PC-9 (cell line): ENCODE measurements at regions not wholly inside any gene's neighbourhood (a gene's known extent, or its start where the extent isn't known, plus 50 kb on each side); places are given as distances from the start of the nearest gene placed in this dataset.

ENCODE experiments used
- BruUV-seq: library from RNA; stranded (reverse); fragments of 400-500 nt; replicated peaks from 2 replicates; lab custom pipeline; 2021; lab: Mats Ljungman, UMichigan
- CTCF ChIA-PET: fragments of 300-600 bp; sonication (Branson Sonifier 250); formaldehyde crosslinking; loops from one replicate; lab custom pipeline; 2022; ENCODE audit warnings: antibody characterized with exemption; lab: Charles Lee
- POLR2A ChIA-PET: fragments of 300-600 bp; sonication (Branson Sonifier 250); formaldehyde crosslinking; loops from one replicate; lab custom pipeline; 2022; ENCODE audit warnings: antibody characterized with exemption; ENCODE audit not compliant: unreplicated experiment; lab: Charles Lee
- DNase-seq, 2 experiments: peaks; one replicate each; pipeline versions ENCODE4 v3.0.0 to v3.0.0-alpha.2; 2015 to 2022; ENCODE audit warnings: mixed read lengths in 1 of 2
- H2AFZ ChIP-seq: fragments of 200-600 bp; sonication (generic); 2 replicates; pipeline ENCODE4 v1.8.1; 2017; ENCODE audit warnings: antibody characterized with exemption
- H3F3A ChIP-seq: fragments of 200-600 bp; sonication (generic); 2 replicates; pipeline ENCODE4 v1.8.1; 2017; ENCODE audit warnings: antibody characterized with exemption, mild to moderate bottlenecking, low read depth; ENCODE audit not compliant: insufficient read depth
- H3K27ac ChIP-seq: fragments of 200-600 bp; sonication (generic); 2 replicates; pipeline ENCODE4 v1.6.1; 2016; ENCODE audit warnings: mixed run types
- H3K27me3 ChIP-seq: fragments of 200-600 bp; sonication (generic); 2 replicates; pipeline ENCODE4 v1.6.1; 2016; ENCODE audit warnings: low read depth, mixed run types; ENCODE audit not compliant: insufficient read depth
- H3K36me3 ChIP-seq: fragments of 200-600 bp; sonication (generic); 2 replicates; pipeline ENCODE4 v1.6.1; 2016; ENCODE audit warnings: low read depth, mixed run types
- H3K4me1 ChIP-seq: fragments of 200-600 bp; sonication (generic); replicated peaks from 2 replicates; pipeline ENCODE4 v1.6.1; 2016; ENCODE audit warnings: mixed run types; ENCODE audit not compliant: insufficient read depth
- H3K4me2 ChIP-seq: fragments of 200-600 bp; sonication (generic); 2 replicates; pipeline ENCODE4 v1.6.1; 2017; ENCODE audit warnings: mixed run types
- H3K4me3 ChIP-seq: fragments of 200-600 bp; sonication (generic); 2 replicates; pipeline ENCODE4 v1.6.1; 2016; ENCODE audit warnings: mixed run types
- H3K79me2 ChIP-seq: fragments of 200-600 bp; sonication (generic); 2 replicates; pipeline ENCODE4 v1.6.1; 2017; ENCODE audit warnings: low read depth, mixed run types
- H3K9me2 ChIP-seq: fragments of 200-600 bp; sonication (generic); 2 replicates; pipeline ENCODE4 v1.8.1; 2017; ENCODE audit warnings: mild to moderate bottlenecking; ENCODE audit not compliant: insufficient read depth
- H3K9me3 ChIP-seq: fragments of 200-600 bp; sonication (generic); 2 replicates; pipeline ENCODE4 v1.8.1; 2016; ENCODE audit warnings: low read depth; ENCODE audit not compliant: insufficient read depth
- H4K20me1 ChIP-seq: fragments of 200-600 bp; sonication (generic); 2 replicates; pipeline ENCODE4 v1.8.1; 2017; ENCODE audit not compliant: insufficient read depth
- EZH2 ChIP-seq: fragments of 200-600 bp; sonication (generic); IDR thresholded peaks from 2 replicates; pipeline ENCODE4 v1.8.0; 2017; ENCODE audit warnings: antibody characterized with exemption, low read depth
- intact Hi-C: fragments of 100-400 bp; cut with micrococcal nuclease; formaldehyde crosslinking; loops from one replicate; pipeline ENCODE4 v1.10.0; 2022; ENCODE audit not compliant: unreplicated experiment
- TF ChIP-seq, protein P1 (sequence below): fragments of 200-600 bp; sonication (generic); conservative IDR thresholded peaks from 2 replicates; pipeline ENCODE4 v1.6.1; 2017; ENCODE audit warnings: mixed run types, antibody characterized with exemption, mild to moderate bottlenecking, moderate library complexity

GRCh38 chr13:54852831-54853230 is 1824.2 kb downstream of the OLFM4 start:
- Histone ChIP-seq H2AFZ (no peak overlapping the region), H3K9me2 (no peaks in the 10 kb centered on the region), H3K79me2 (no peaks in the 10 kb centered on the region), H3K36me3 (no peaks in the 10 kb centered on the region), H3K27me3 (no peaks in the 10 kb centered on the region), H3K4me1 (no peaks in the 10 kb centered on the region), H3F3A (no peaks in the 10 kb centered on the region), H3K4me2 (no peak overlapping the region), H3K9me3 (no peaks in the 10 kb centered on the region), H3K4me3 (no peak overlapping the region), H3K27ac (no peak overlapping the region), H4K20me1 (no peaks in the 10 kb centered on the region)
- CTCF ChIA-PET: no interaction called here
- POLR2A ChIA-PET: no interaction called here
- TF ChIP-seq, protein P1, sequence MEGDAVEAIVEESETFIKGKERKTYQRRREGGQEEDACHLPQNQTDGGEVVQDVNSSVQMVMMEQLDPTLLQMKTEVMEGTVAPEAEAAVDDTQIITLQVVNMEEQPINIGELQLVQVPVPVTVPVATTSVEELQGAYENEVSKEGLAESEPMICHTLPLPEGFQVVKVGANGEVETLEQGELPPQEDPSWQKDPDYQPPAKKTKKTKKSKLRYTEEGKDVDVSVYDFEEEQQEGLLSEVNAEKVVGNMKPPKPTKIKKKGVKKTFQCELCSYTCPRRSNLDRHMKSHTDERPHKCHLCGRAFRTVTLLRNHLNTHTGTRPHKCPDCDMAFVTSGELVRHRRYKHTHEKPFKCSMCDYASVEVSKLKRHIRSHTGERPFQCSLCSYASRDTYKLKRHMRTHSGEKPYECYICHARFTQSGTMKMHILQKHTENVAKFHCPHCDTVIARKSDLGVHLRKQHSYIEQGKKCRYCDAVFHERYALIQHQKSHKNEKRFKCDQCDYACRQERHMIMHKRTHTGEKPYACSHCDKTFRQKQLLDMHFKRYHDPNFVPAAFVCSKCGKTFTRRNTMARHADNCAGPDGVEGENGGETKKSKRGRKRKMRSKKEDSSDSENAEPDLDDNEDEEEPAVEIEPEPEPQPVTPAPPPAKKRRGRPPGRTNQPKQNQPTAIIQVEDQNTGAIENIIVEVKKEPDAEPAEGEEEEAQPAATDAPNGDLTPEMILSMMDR: no peak
- intact Hi-C loops: no loop called here
- DNase-seq: no peak
- no TSS peak for BruUV-seq

DNA sequence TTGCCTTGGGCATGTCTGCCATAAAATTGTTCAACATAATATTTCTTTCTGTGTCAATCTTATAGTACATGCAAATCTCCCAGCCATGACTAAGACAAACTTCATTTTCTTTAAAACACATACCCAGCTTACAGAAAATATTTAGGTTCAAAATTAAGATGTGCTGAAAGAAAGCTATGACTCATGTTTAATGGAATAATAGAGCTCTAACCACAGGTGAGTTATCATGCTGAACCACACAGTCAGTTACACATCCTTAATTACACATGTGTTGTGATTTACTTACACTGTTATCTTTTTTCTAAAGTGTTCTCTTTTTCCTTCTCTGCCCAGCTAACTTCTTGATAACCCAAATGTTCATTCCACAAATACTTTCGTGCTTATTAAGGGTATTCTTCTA is 1831.2 kb downstream of the OLFM4 start:
- no peak overlapping the region for H3K27ac ChIP-seq
- intact Hi-C loops: no loop called here
- H3K4me1 ChIP-seq: no peaks in the 10 kb centered on the region
- no peak overlapping the region for H3K4me3 ChIP-seq
- no peak for DNase-seq
- no peaks in the 10 kb centered on the region for H3K27me3 ChIP-seq
- no peaks in the 10 kb centered on the region for H3K79me2 ChIP-seq
- no peak for TF ChIP-seq EZH2
- TF ChIP-seq, protein P1: no peak
- BruUV-seq: no TSS peak
- H3K9me3 ChIP-seq: no peaks in the 10 kb centered on the region
- no peaks in the 10 kb centered on the region for H3F3A ChIP-seq
- H4K20me1 ChIP-seq: no peaks in the 10 kb centered on the region
- ChIA-PET CTCF (no interaction called here), POLR2A (no interaction called here)
- H3K36me3 ChIP-seq: no peaks in the 10 kb centered on the region
- no peak overlapping the region for H3K4me2 ChIP-seq
- peak overlapping the region; percentile 33; the same call in 1 of the 2 replicates for H2AFZ ChIP-seq
- no peaks in the 10 kb centered on the region for H3K9me2 ChIP-seq

DNA sequence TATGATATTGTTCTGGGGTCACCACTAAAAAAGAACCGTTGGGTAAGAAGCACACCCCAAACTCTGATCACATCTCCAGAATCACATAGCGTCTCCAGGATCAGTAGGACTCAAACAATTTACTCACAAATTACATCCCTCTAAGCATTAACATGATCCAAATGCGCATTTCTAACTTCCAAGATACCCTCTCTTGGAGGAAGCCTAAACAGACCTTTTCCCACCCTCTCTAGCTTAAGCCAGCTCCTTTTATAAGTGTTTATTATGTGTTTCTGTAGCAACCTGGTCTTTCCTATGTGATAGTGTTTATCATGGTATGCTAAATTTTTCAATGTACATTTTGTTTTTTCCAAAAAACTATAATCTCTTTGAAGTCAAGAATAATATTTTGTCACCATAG is 1846.5 kb downstream of the OLFM4 start:
- TF ChIP-seq, protein P1: no peak
- TF ChIP-seq EZH2: no peak
- Histone ChIP-seq H3K36me3 (no peaks in the 10 kb centered on the region), H2AFZ (no peak overlapping the region), H3K27ac (no peak overlapping the region), H3F3A (no peaks in the 10 kb centered on the region), H3K9me2 (no peaks in the 10 kb centered on the region), H3K9me3 (peaks cover 3% of the 10 kb centered on the region; the same call in 1 of the 2 replicates), H3K4me3 (no peak overlapping the region), H4K20me1 (no peaks in the 10 kb centered on the region), H3K4me1 (no peaks in the 10 kb centered on the region), H3K79me2 (no peaks in the 10 kb centered on the region), H3K27me3 (no peaks in the 10 kb centered on the region), H3K4me2 (no peak overlapping the region)
- DNase-seq: no peak
- BruUV-seq: no TSS peak
- intact Hi-C loops: no loop called here
- CTCF ChIA-PET: no interaction called here
- POLR2A ChIA-PET: no interaction called here
